ENCODE measurements at regions not wholly inside any gene's neighbourhood (a gene's known extent, or its start where the extent isn't known, plus 50 kb on each side); places are given as distances from the start of the nearest gene placed in this dataset.

- TF ChIP-seq GATA2 (IDR thresholded peaks at IDR 0.05; ENCODE audit: low read depth, low read length) (no peak), GATA3 (IDR thresholded peaks at IDR 0.05; ENCODE audit: low read depth, low read length) (no peak)
Measured at GRCh38 chr13:58964048-58964447, 1199.7 kb downstream of the DIAPH3 start.

Measured in SH-SY5Y (cell line).